Endothelial cell of umbilical vein (primary cell): ENCODE measurements at regions not wholly inside any gene's neighbourhood (a gene's known extent, or its start where the extent isn't known, plus 50 kb on each side); places are given as distances from the start of the nearest gene placed in this dataset.

Experiments used
- BruUV-seq: library from RNA; stranded (reverse); fragments of 400-500 nt; replicated peaks from 2 replicates; lab custom pipeline; 2021; lab: Mats Ljungman, UMichigan
- CTCF ChIA-PET: fragments of 300-600, 350-600 bp; sonication (Branson Sonifier 250); formaldehyde crosslinking; loops from one replicate; lab custom pipeline; 2021; ENCODE audit warnings: antibody characterized with exemption, inconsistent platforms; lab: Charles Lee
- POLR2A ChIA-PET: fragments of 300-600, 350-600 bp; sonication (Branson Sonifier 250); formaldehyde crosslinking; loops from one replicate; lab custom pipeline; 2021; ENCODE audit warnings: antibody characterized with exemption, inconsistent platforms; lab: Charles Lee
- DNase-seq: peaks from one replicate; pipeline ENCODE4 v3.0.0-alpha.2; 2011; ENCODE audit warnings: low read depth, low spot score
- FAIRE-seq: peaks from 2 replicates; lab custom pipeline; 2011; peaks lifted over from hg19 to GRCh38; lab: Jason Lieb, UNC
- H2AFZ ChIP-seq: 2 replicates; pipeline ENCODE4 v1.6.0; 2012; ENCODE audit warnings: low read depth, low read length, control low read depth, inconsistent platforms
- H3K27ac ChIP-seq: 2 replicates; pipeline ENCODE4 v1.5.1; 2011; ENCODE audit warnings: low read depth, mild to moderate bottlenecking, control low read depth, low read length, moderate library complexity; ENCODE audit not compliant: insufficient read depth
- H3K27me3 ChIP-seq, 2 experiments: 2 replicates each; pipeline versions ENCODE4 v1.6.0 to v1.6.1; 2011; ENCODE audit warnings: low read length in 2 of 2, mixed read lengths in 1 of 2; ENCODE audit not compliant: control insufficient read depth in 2 of 2, insufficient read depth in 2 of 2
- H3K36me3 ChIP-seq, 2 experiments: 2 replicates in 1 of 2; 3 replicates in 1 of 2; pipeline ENCODE4 v1.5.1; 2011; ENCODE audit warnings: low read length in 2 of 2, mild to moderate bottlenecking in 1 of 2, moderate library complexity in 1 of 2; ENCODE audit not compliant: control insufficient read depth in 2 of 2, insufficient read depth in 2 of 2; ENCODE audit errors: extremely low read depth in 1 of 2
- H3K4me1 ChIP-seq: 3 replicates; pipeline ENCODE4 v1.5.1; 2011; ENCODE audit warnings: mild to moderate bottlenecking, low read length; ENCODE audit not compliant: control insufficient read depth, insufficient read depth; ENCODE audit errors: extremely low read depth
- H3K4me2 ChIP-seq: 2 replicates; pipeline ENCODE4 v1.6.1; 2011; ENCODE audit warnings: low read length, control low read depth, mixed read lengths; ENCODE audit not compliant: insufficient read depth
- H3K4me3 ChIP-seq, 3 experiments: fragments of 200-600 bp in 1 of 3; sonication (generic), shearing (Covaris generic) in 1 of 3; replicated peaks in 1 of 3; 2 replicates each; pipeline ENCODE4 v1.5.1; 2011 to 2016; ENCODE audit warnings: control low read depth in 3 of 3, low read length in 3 of 3, mild to moderate bottlenecking in 2 of 3, inconsistent platforms in 1 of 3, low read depth in 1 of 3, moderate library complexity in 1 of 3; ENCODE audit not compliant: insufficient read depth in 1 of 3
- H3K79me2 ChIP-seq: 2 replicates; pipeline ENCODE4 v1.6.0; 2012; ENCODE audit warnings: low read length, inconsistent platforms; ENCODE audit not compliant: control insufficient read depth, insufficient read depth
- H3K9ac ChIP-seq: replicated peaks from 2 replicates; pipeline ENCODE3; 2011; ENCODE audit warnings: low read length, control low read depth; ENCODE audit not compliant: insufficient read depth; ENCODE audit errors: extremely low read depth
- H3K9me1 ChIP-seq: replicated peaks from 3 replicates; pipeline ENCODE4 v1.6.0; 2011; ENCODE audit warnings: mild to moderate bottlenecking, low read length; ENCODE audit not compliant: control insufficient read depth, insufficient read depth; ENCODE audit errors: extremely low read depth
- H3K9me3 ChIP-seq: replicated peaks from 2 replicates; pipeline ENCODE4 v1.5.1; 2012; ENCODE audit warnings: low read length, inconsistent platforms; ENCODE audit not compliant: control insufficient read depth, insufficient read depth
- H4K20me1 ChIP-seq: replicated peaks from 2 replicates; pipeline ENCODE3; 2011; ENCODE audit warnings: mild to moderate bottlenecking, low read length; ENCODE audit not compliant: control insufficient read depth, insufficient read depth; ENCODE audit errors: extremely low read depth
- CTCF ChIP-seq, 2 donors: IDR thresholded peaks; 1 replicate in 1 of 2; 2 replicates in 1 of 2; pipeline ENCODE4 v1.5.1; 2011; ENCODE audit warnings: low read length in 2 of 2, mild to moderate bottlenecking in 2 of 2, moderate library complexity in 2 of 2, control low read depth in 1 of 2, inconsistent platforms in 1 of 2, low read depth in 1 of 2; ENCODE audit not compliant: insufficient read depth in 1 of 2; ENCODE audit errors: extremely low read depth in 1 of 2
- EZH2 ChIP-seq: IDR thresholded peaks from 2 replicates; pipeline ENCODE4 v1.6.1; 2012; ENCODE audit warnings: borderline replicate concordance, low read depth, mild to moderate bottlenecking, moderate library complexity, low read length, inconsistent platforms; ENCODE audit not compliant: severe bottlenecking
- FOS ChIP-seq: IDR thresholded peaks from 2 replicates; pipeline ENCODE4 v1.6.1; 2011; ENCODE audit warnings: mild to moderate bottlenecking, low read length, moderate library complexity, borderline replicate concordance; ENCODE audit not compliant: insufficient read depth
- GATA2 ChIP-seq: IDR thresholded peaks from 2 replicates; pipeline ENCODE4 v1.7.0; 2011; ENCODE audit warnings: low read depth, mild to moderate bottlenecking, moderate library complexity, mixed read lengths, low read length; ENCODE audit not compliant: insufficient read length, insufficient read depth
- JUN ChIP-seq: IDR thresholded peaks from 2 replicates; pipeline ENCODE4 v1.6.1; 2011; ENCODE audit warnings: borderline replicate concordance, low read depth; ENCODE audit not compliant: insufficient read length, insufficient read depth
- MAX ChIP-seq: IDR thresholded peaks from 2 replicates; pipeline ENCODE4 v1.6.1; 2011; ENCODE audit not compliant: insufficient read depth, insufficient read length
- MYC ChIP-seq: IDR thresholded peaks from one replicate; pipeline ENCODE4 v1.6.1; 2011; ENCODE audit warnings: mild to moderate bottlenecking, low read depth, low read length
- POLR2A ChIP-seq: IDR thresholded peaks from 2 replicates; pipeline ENCODE4 v1.6.1; 2012; ENCODE audit warnings: low read depth, mild to moderate bottlenecking, control low read depth, low read length
- POLR2AphosphoS5 ChIP-seq: IDR thresholded peaks from 2 replicates; pipeline ENCODE4 v1.6.1; 2012; ENCODE audit warnings: low read depth, mild to moderate bottlenecking, control low read depth, low read length, moderate library complexity; ENCODE audit not compliant: insufficient read depth
- dilution Hi-C: fragments of 300-500 bp; cut with MboI; formaldehyde crosslinking; loops from one replicate; pipeline ENCODE4 v1.15.0; 2019; ENCODE audit warnings: low sequenced_read_pairs; ENCODE audit not compliant: extremely low pct_ligation_motif_present
- intact Hi-C: fragments of 100-400 bp; cut with micrococcal nuclease; formaldehyde crosslinking; loops from one replicate; pipeline ENCODE4 v1.10.0; 2022

- ChIA-PET CTCF (no interaction called here), POLR2A (no interaction called here)
- H3K4me3 ChIP-seq = no peak overlapping the region
- no peaks in the 10 kb centered on the region for H4K20me1 ChIP-seq
- no peak overlapping the region for H3K9ac ChIP-seq
- no peaks in the 10 kb centered on the region for H3K9me1 ChIP-seq
- H3K79me2 ChIP-seq = no peaks in the 10 kb centered on the region
- H2AFZ ChIP-seq = no peak overlapping the region
- H3K27me3 ChIP-seq = no peaks in the 10 kb centered on the region
- H3K9me3 ChIP-seq = peaks cover 6% of the 10 kb centered on the region
- dilution Hi-C loops = no loop called here
- FAIRE-seq (no peak), DNase-seq (no peak)
- H3K36me3 ChIP-seq = no peaks in the 10 kb centered on the region
- no peaks in the 10 kb centered on the region for H3K4me1 ChIP-seq
- TF ChIP-seq MYC (no peak), GATA2 (no peak), EZH2 (no peak), FOS (no peak), CTCF (IDR thresholded peaks at IDR 0.05; ENCODE audit: extremely low read depth in 1 of 2, insufficient read depth in 1 of 2, low read depth in 1 of 2, low read length in 2 of 2) (no peak), POLR2AphosphoS5 (no peak), POLR2A (no peak), JUN (no peak), MAX (no peak)
- intact Hi-C loops = no loop called here
- H3K4me2 ChIP-seq = no peak overlapping the region
- no TSS peak for BruUV-seq
- no peak overlapping the region for H3K27ac ChIP-seq
Measured at GRCh38 chr6:159522877-159523547, 170.0 kb downstream of the SOD2 start.
